ENCODE measurements at regions not wholly inside any gene's neighbourhood (a gene's known extent, or its start where the extent isn't known, plus 50 kb on each side); places are given as distances from the start of the nearest gene placed in this dataset.

DNA sequence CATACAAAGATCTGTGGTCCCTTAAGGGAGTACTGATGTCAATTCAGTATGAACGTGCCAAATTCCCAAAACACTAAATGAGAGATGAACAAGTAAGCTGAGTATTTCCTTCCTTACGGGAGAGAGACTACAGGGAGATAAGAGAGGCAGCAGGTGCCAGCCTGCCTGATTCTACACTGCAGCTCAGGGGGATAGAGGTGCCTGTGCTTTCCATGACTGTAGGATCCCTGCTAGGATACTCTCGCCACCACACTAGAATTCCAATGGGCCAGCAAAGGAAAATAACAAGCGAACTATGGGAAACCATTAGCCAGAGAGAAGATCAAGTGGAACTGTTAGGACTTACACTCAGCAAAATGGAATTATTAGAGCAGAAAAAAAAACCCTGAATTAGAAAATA lies 198.5 kb upstream of the BTBD3 start:
- DNase-seq (ENCODE audit: low read depth) = no peak

DNA sequence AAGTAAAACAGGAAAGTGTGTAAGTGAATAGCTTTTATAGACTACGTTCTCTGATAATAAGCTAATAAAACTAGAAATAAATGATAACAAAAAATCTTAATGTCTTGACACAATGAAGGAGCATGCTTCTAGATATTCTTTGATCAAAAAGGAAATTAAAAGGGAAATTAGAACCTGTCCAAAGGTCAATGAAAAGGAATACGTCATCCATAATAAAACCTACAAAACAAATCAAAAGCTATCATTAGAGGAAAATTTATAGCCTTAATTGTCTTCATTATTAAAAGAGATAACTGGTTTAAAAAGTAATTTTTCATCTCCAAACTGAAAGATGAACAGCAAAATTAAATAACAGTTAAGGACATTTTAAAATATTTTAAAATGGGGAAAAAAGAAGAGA lies 196.3 kb upstream of the BTBD3 start:
- DNase-seq (ENCODE audit: low read depth) = no peak

DNA sequence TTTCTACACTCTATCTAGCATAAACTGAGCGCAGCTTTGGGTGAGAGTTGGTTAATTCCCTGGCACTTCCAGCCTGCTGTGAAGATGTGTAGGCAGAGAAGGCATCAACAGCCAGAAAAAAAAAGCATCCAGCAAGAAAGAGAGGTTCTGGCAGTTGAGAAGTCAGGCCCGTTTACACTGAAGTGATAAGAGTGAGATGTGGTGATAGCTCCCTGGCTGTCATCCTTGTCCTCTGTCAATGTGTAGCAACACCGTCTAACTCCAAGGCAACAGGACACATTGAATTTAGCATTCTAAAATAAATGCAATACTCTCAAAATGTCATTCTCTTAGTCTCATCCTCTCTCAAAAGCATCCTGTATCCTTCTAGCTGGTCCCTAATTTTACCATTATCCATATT lies 193.6 kb upstream of the BTBD3 start:
- no peak for DNase-seq (ENCODE audit: low read depth)

DNA sequence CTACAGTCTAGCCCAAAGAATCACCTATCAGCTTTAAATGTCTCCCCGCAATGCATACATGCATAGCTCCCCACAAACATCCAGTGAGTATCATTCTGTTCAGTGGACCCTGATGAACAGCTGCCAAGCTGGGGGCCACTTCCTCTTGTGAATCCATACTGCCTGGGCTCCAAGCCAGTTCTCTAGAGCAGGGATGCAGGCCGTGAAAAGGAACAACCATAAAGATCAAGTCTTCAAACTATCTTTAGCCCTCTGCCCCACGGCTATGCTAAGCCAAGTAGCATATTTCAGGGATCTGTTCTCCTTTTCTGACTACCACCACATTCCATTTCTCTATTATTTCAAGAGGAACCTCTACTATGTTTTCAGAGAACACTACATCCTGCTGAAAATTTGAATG lies 191.7 kb upstream of the BTBD3 start:
- no peak for DNase-seq (ENCODE audit: low read depth)

DNA sequence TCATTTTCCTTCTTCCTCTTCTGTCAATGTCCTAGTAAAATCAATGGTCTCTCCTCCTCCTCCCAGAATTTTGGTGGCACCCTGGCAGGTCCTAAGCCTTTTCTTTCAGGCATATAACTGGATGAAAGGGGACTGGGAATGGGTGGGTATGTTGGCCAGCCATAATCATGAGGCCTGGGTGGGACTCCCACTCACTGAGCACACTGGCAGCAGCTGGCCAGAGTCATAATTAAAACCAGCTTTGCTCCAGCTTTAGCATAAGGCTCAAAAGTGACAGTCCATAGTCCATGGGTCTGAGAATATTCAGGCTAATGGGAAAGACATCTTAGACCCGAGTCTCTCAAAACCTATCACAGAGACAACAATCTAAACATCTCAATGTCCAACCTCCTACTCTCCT lies 190.0 kb upstream of the BTBD3 start:
- no peak for DNase-seq (ENCODE audit: low read depth)

DNA sequence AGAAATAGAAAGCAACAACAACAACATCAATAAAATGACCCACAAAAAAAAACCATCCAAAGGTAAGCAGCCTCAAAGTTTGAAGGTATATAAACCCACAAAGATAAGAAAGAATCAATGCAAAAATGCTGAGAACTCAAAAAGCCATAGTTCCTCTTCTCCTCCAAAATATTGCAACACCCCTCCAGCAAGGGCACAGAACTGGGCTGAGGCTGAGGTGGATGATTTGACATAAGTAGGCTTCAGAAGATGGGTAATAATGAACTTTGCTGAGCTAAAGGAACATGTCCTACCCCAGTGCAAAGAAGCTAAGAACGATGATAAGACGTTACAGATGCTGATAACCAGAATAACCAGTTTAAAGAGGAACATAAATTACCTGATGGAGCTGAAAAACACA lies 188.8 kb upstream of the BTBD3 start:
- no peak for DNase-seq (ENCODE audit: low read depth)

DNA sequence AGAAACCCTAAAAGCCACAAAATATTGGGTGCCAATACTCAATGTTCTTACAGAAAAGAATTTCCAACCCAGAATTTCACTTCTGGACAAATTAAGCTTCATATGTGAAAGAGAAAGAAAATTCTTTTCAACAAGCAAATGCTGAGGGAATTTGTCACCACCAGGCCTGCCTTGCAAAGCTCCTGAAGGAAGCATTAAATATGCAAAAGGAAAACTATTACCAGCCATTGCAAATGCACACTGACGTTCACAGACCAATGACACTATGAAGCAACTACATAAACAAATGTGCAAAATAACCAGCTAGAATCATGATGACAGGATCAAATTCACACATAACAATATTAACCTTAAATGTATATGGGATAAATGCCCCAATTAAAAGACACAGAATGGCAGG lies 187.9 kb upstream of the BTBD3 start:
- no peak for DNase-seq (ENCODE audit: low read depth)

DNA sequence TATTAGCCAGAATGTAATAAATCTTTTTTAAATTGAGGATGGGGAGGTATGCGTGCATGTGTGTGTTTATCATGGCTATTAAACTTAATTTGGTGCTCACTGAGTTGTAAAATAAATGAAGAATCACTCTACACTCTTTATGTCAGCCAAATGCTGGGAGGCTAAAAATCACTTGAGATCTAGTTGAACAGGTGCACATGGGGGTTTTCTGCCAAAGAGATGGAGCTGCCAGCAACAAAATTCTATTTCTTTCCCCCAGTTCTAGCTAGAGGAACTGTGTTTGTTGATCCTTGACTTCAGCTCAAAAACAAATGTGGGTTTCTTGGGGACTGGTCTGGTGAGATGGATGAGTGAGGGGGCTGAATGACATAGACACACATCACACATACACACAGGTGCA lies 183.3 kb upstream of the BTBD3 start:
- no peak for DNase-seq (ENCODE audit: low read depth)

DNA sequence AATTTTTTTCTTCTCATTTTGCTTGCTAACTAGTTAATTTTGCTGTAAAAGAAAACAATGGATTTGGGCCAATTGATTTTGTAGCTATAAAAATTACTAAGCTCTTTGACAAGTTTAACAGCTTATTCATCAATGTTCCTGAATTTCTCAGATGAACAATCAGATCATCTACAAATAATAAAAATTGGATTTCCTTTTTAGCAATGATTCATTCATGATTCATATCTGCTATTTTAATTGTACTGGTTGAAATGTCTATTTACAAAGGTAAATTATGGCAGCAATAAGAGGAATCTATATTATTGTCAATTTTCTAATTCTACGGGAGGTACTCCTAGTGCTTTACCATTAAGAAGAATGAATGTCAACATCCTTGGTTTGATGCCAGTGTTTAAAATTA lies 178.8 kb upstream of the BTBD3 start:
- DNase-seq (ENCODE audit: low read depth) = peak; percentile 22

DNA sequence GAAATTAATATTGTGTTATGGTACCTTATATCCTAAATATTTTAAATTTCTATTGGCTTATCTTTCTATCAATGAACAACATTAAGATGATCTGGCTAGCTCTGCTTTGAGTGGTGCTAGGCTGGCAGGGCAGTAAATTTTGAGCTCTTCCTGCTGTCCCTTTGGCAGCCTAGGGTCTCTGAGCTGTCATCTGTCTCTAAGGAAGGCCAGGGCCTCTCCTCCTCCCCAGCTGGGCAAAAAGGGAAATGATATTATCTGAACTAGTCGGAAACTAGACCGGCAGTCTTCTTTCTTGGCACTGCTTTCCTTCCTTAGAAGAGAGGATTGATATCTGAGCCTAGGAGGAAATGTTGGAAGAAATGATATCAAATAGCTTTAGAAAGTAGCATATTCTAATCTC lies 176.7 kb upstream of the BTBD3 start:
- no peak for DNase-seq (ENCODE audit: low read depth)

DNA sequence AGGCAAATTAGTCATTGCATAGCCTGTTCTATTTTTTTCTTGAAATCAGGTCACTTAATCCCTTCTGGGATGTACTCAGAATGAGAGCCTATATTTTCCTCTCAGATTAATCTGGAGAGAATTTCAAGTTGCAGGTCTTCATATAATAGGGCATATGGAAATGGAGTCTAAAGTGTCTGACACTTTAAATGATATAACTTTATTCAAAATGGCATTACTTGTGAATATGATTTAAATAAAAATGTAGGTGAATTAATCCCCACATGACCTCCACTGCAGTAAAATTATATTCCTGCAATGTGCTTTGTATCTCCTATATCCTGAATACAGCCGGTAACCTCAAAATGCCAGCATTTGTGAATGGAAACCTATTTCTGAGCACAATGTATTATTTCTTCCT lies 172.5 kb upstream of the BTBD3 start:
- DNase-seq (ENCODE audit: low read depth) = no peak

DNA sequence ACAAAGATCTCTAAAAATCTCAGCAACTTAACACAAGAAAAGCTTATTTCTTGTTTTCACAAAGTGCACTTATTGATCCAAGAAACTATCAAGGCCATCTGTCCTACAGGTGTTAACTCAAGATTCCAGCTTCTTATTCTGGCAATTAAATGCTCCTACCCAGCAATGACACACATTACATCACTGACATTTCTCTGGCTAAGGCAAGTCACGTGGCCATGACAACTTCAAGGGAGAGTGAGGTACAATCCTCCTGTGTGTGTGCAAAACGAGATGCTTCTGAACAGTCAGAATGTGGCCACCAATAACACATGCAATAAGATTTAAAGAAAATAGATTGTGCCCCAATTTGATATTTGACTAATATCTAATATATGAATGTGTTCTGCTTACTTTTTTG lies 169.3 kb upstream of the BTBD3 start:
- no peak for DNase-seq (ENCODE audit: low read depth)

DNA sequence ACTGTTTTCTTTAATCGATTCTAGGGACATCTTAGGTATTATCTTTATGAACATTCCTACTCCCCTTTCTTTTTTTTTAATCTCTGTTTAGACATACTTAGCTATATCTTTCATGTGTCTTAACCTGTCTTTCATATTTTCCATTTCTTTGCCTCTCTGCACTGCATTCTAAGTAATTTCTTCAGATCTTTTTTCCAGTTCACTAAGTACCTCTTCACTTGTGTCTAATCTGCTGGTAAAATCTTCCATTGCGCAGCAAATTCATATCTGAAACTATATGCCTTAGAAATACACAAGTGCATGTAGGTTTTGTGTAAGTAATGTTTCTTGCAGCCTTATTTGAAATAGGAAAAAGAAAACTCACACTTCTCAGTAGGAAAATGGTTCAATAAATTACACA lies 165.4 kb upstream of the BTBD3 start:
- no peak for DNase-seq (ENCODE audit: low read depth)

DNA sequence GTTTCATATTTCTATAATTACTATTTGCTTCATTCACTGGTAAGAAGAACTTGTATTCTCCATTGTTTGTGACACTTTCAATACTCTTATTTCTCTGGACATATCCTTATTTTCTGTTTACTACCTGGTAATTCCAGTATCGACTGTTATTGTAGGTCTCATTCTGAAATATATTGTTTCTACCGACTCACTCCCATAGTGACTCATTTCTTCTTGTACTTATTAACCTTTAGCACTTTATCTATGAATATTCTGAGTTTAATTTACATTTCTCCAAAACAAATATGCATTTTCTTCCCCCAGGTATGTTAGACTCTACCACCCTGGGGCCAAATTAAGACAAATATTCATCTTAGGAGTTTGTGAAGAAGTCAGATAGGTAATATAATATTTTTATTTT lies 164.5 kb upstream of the BTBD3 start:
- no peak for DNase-seq (ENCODE audit: low read depth)

DNA sequence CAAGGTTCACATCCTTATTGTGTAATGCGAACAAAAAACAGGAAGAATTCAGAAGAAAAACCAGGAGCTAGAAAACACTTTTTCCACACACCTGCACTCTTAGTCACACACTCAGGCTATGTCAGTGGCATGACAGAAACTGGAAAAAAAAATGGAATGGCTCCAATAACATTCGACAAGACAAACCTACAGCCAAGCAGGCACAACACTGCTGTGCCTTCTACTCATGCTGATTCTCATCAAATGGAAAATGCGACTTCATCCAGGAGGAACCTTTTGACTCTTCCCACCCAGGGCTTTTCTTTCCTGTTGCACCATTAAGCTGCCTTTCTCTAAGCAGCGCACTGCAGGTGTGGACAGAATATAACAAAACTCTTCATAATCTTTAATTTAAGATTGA lies 163.2 kb upstream of the BTBD3 start:
- DNase-seq (ENCODE audit: low read depth) = no peak

DNA sequence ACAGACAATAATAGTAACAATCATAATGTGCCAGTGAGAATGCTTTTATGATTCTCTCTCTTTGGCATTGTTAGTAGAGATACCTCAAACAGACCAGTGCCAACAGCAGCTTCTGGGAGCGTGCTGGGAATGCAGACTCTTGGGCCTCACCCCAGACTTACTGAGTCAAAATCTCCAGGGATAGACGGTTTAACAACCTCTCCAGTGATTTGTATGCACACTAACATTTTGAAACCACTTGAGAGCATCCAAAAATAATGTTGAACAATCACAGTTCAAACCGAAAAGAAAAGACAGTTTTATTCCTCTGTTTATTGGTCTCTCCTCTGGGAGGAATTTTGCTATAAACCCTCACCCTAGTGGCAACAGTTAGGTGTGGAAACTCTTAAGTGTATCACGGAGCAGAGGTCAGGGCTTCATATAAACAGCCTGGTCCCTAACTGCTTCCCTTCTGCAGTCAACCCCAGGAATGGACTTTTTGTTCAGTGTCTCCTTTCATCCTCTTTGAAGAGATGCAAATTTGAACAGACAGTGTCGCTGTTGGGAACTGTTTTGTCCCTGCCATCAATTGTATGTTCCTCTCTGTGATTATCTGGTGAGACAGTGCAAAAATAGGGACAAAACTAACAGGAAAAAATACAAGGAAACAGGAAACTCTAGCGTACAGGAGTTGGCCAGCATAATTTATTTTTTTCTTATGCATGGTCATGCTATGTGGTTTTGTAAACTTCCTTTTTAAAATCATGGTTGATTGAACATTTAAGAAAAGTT lies 162.4 kb upstream of the BTBD3 start:
- no peak for DNase-seq (ENCODE audit: low read depth)

DNA sequence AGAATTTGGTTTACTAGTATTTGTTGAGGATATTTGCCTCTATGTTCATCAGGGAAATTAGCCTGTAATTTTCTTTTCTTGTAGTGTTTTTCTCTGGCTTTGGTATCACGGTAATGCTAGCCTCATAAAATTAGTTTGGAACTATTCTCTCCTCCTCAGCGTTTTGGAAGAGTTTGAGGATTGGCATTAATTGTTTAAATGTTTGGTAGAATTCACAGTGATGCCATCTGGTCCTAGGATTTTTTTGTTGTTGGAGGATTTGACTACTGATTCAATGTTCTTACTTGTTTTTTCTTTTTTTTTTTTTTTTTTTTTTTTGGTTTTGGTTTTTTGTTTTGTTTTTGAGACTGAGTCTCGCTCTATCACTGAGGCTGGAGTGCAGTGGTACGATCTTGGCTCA lies 156.2 kb upstream of the BTBD3 start:
- no peak for DNase-seq (ENCODE audit: low read depth)

DNA sequence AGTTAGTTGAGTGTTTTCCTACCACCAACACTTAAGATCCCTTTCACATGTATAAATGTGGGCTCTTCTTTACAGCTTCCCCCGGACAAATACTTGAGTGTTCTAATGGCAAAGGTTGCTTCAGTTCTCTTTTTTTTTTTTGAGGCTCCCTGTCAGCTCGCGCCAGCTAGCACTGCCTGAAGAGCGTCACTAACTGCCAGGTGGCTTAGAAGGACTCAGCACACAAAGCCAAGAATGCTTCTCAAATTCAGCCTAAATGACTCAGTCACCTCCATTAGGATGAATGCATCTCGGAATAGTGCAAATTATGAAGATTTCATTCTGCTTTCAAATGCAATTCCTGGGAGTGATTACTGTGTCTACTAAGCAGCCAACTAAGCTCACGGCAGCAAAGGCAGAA lies 150.7 kb upstream of the BTBD3 start:
- DNase-seq (ENCODE audit: low read depth) = no peak

DNA sequence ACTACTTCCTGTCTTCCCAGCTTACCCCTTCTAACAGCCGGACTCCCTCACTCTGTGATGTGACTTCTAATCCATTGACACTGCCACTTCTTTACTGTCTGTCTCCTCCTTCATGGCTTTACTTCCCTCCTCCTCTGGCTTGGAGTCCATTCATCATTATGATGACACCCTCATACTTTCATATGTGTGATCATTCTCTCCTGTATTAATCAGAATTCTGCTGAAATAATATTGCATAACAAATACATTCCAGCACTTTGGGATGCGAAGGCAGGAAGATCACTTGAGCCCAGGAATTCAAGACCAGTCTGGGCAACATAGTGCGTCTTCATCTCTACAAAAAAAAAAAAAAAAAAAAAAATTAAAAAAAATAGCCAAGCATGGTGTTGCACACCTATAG lies 147.9 kb upstream of the BTBD3 start:
- peak; percentile 13 for DNase-seq (ENCODE audit: low read depth)

DNA sequence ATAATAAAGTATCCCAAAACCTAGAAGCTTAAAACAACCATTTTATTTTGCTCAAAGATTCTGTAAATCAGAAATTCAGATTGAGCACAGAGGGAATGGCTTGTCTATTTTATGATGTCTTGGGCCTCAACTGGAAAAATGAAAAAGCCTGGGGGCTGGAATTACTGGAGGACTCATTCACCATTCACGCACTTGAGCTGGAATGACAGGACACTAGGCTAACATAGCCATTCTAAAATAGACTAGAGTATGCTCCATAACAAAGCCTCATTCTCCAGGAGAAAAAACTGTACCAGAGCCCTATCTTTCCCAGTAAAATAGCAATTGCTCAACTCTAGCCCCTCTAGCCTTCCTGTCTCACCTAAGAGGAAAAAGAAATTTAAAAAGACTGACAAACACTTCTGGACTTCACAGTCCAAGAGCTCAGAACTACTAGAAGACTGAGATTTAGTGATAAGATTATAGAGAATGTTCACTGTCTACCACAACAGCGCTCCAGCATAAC lies 145.4 kb upstream of the BTBD3 start:
- no peak for DNase-seq (ENCODE audit: low read depth)

DNA sequence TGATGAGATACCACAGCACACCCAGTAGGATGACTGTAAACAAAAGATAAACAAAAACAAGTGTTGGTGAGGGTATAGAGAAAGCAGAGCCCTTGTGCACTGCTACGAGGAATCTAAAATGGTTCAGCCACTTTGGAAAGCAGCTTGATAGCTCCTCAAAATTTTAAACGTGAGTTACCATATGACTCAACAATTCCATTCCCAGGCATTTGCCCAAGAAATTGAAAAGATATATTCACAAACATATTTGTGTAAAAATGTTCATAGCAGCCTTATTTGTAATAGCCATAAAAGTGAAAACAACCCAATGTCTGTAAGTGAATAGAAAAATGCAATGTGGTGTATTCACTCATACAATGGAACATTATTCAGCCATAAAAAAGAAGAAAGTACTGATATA lies 141.0 kb upstream of the BTBD3 start:
- no peak for DNase-seq (ENCODE audit: low read depth)

DNA sequence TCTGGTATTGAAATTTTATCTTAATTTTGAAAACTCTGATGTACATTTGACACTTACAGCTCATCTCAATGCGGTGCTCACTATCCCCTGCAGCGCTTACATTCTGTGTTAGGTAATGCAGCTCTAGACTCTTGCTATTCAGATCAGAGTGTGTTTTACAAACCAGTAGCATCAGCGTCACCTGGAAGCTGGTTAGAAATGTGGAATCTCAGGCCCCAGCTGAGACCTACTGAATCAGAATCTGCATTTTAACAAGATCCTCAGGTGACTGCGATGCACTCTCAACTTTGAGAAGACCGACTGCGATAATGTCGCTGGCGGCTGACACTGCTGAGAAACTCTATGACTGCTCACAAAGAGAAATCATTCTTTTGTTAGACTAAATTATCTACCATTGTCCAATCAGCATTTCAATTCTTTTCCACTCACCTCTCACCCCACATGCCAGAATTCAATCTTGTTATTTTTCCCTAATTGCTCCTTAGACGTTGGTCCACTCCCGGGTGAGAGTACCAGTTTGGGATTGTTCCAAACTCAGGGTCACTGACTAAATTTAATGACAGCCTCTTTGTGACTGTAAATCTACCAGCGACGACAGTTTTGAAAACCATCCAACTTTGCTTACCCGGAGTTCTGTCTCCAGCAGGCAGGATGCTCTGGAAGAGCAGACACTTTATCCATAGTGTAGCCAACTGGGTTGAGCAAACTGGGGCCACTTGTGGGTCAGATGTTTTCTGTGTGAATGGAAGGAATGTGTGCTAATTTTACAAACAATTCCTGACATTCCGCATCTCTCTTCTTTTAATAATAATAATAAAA lies 140.1 kb upstream of the BTBD3 start:
- DNase-seq (ENCODE audit: low read depth) = no peak

DNA sequence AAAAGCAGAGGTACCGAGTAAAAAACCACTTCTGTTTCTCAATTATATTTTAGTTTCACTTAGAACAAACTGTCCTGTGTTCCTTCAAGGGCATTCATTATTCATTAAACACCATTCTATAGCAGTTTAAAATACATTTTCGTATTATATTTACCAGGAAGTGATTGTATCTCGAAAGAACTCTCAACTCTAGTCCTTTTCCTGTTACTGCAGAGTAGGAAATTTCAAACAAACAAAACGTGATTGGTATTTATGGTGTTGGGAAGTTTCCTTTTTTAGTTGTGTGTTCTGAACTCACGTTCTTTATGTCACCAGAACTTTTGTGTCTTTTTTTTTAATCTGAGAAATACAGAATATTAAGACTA lies 139.5 kb upstream of the BTBD3 start:
- DNase-seq (ENCODE audit: low read depth) = no peak

Measured in HS-5 (cell line).